Neural cell (in vitro differentiated cells): ENCODE measurements at regions not wholly inside any gene's neighbourhood (a gene's known extent, or its start where the extent isn't known, plus 50 kb on each side); places are given as distances from the start of the nearest gene placed in this dataset.

Experiments
- H2AFZ ChIP-seq: fragments of 200-600, 300-800 bp; sonication (generic), shearing (Covaris generic); 2 replicates; pipeline ENCODE4 v1.6.0; 2014; ENCODE audit warnings: low read depth, mild to moderate bottlenecking, antibody characterized with exemption, low read length, moderate library complexity
- H3F3A ChIP-seq: fragments of 200-600 bp; shearing (Covaris generic); 2 replicates; pipeline ENCODE4 v1.6.1; 2016; ENCODE audit warnings: mild to moderate bottlenecking, moderate library complexity, mixed read lengths, antibody characterized with exemption, low read length; ENCODE audit not compliant: insufficient read depth, poor library complexity, severe bottlenecking
- H3K27ac ChIP-seq: fragments of 200-600, 300-800 bp; sonication (generic), shearing (Covaris generic); 2 replicates; pipeline ENCODE4 v1.5.1; 2014; ENCODE audit warnings: mild to moderate bottlenecking, low read length, moderate library complexity
- H3K27me3 ChIP-seq: fragments of 300-800, 200-600 bp; sonication (generic), shearing (Covaris generic); 2 replicates; pipeline ENCODE4 v1.6.0; 2014; ENCODE audit warnings: mild to moderate bottlenecking, low read depth, low read length, moderate library complexity; ENCODE audit not compliant: insufficient read depth
- H3K36me3 ChIP-seq: fragments of 300-800, 200-600 bp; sonication (generic), shearing (Covaris generic); 2 replicates; pipeline ENCODE4 v1.5.1; 2014; ENCODE audit warnings: mild to moderate bottlenecking, antibody characterized with exemption, low read length, moderate library complexity; ENCODE audit not compliant: insufficient read depth
- H3K4me2 ChIP-seq: fragments of 300-800, 200-600 bp; sonication (generic), shearing (Covaris generic); 2 replicates; pipeline ENCODE4 v1.6.0; 2014; ENCODE audit warnings: mild to moderate bottlenecking, low read length
- H3K4me3 ChIP-seq: fragments of 300-800, 200-600 bp; sonication (generic), shearing (Covaris generic); 2 replicates; pipeline ENCODE4 v1.5.1; 2014; ENCODE audit warnings: mild to moderate bottlenecking, low read length, moderate library complexity
- H3K79me2 ChIP-seq: fragments of 200-600 bp; shearing (Covaris generic); replicated peaks from 2 replicates; pipeline ENCODE4 v1.6.0; 2014; ENCODE audit warnings: mild to moderate bottlenecking, low read length, moderate library complexity; ENCODE audit not compliant: insufficient read depth
- H3K9ac ChIP-seq: fragments of 300-800, 200-600 bp; sonication (generic), shearing (Covaris generic); 2 replicates; pipeline ENCODE4 v1.6.1; 2016; ENCODE audit warnings: mild to moderate bottlenecking, low read length, mixed read lengths
- H3K9me2 ChIP-seq: fragments of 200-600 bp; shearing (Covaris generic); 2 replicates; pipeline ENCODE4 v1.6.1; 2016; ENCODE audit warnings: mild to moderate bottlenecking, low read length, mixed read lengths; ENCODE audit not compliant: insufficient read depth
- H3K9me3 ChIP-seq: fragments of 200-600, 300-800 bp; sonication (generic), shearing (Covaris generic); 2 replicates; pipeline ENCODE4 v1.6.1; 2016; ENCODE audit warnings: mild to moderate bottlenecking, mixed run types, low read length, moderate library complexity, mixed read lengths
- H4K20me1 ChIP-seq: fragments of 200-600 bp; shearing (Covaris generic); 2 replicates; pipeline ENCODE4 v1.6.1; 2016; ENCODE audit warnings: mild to moderate bottlenecking, mixed run types; ENCODE audit not compliant: insufficient read depth
- CTCF ChIP-seq: fragments of 450-650 bp; IDR thresholded peaks from 2 replicates; pipeline ENCODE4 v1.5.1; 2014; ENCODE audit warnings: antibody characterized with exemption, mild to moderate bottlenecking, moderate library complexity; ENCODE audit not compliant: poor library complexity, severe bottlenecking
- EP300 ChIP-seq: fragments of 450-650 bp; conservative IDR thresholded peaks from 2 replicates; pipeline ENCODE4 v1.6.1; 2014; ENCODE audit warnings: antibody characterized with exemption, mild to moderate bottlenecking, moderate library complexity; ENCODE audit not compliant: poor library complexity, severe bottlenecking
- EZH2 ChIP-seq: fragments of 200-600, 300-800 bp; shearing (Covaris generic), sonication (generic); IDR thresholded peaks from 2 replicates; pipeline ENCODE4 v1.6.1; 2014; ENCODE audit warnings: antibody characterized with exemption, low read length, borderline replicate concordance, mild to moderate bottlenecking; ENCODE audit not compliant: insufficient read depth, poor library complexity, severe bottlenecking
- MXI1 ChIP-seq: fragments of 450-650 bp; conservative IDR thresholded peaks from 2 replicates; pipeline ENCODE4 v1.6.1; 2014; ENCODE audit warnings: antibody characterized with exemption, mild to moderate bottlenecking; ENCODE audit not compliant: poor library complexity, severe bottlenecking
- POLR2AphosphoS5 ChIP-seq: IDR thresholded peaks from 2 replicates; pipeline ENCODE4 v1.6.1; 2012
- RAD21 ChIP-seq: fragments of 450-650 bp; conservative IDR thresholded peaks from 2 replicates; pipeline ENCODE4 v1.6.1; 2014; ENCODE audit warnings: antibody characterized with exemption, mild to moderate bottlenecking, moderate library complexity
- REST ChIP-seq: IDR thresholded peaks from 2 replicates; pipeline ENCODE4 v1.6.1; 2012; ENCODE audit warnings: borderline replicate concordance
- SMC3 ChIP-seq: fragments of 450-650 bp; conservative IDR thresholded peaks from 2 replicates; pipeline ENCODE4 v1.6.1; 2014; ENCODE audit warnings: antibody characterized with exemption, mild to moderate bottlenecking, moderate library complexity; ENCODE audit not compliant: poor library complexity
- TAF1 ChIP-seq: IDR thresholded peaks from 2 replicates; pipeline ENCODE4 v1.6.1; 2012; ENCODE audit warnings: low read depth

- no peaks in the 10 kb centered on the region for H3K9me3 ChIP-seq
- H3K9me2 ChIP-seq = no peaks in the 10 kb centered on the region
- no peak overlapping the region for H3K4me2 ChIP-seq
- H3K27me3 ChIP-seq = no peaks in the 10 kb centered on the region
- no peak overlapping the region for H3K9ac ChIP-seq
- H3K79me2 ChIP-seq = no peaks in the 10 kb centered on the region
- no peak overlapping the region for H3K27ac ChIP-seq
- no peaks in the 10 kb centered on the region for H3K36me3 ChIP-seq
- no peak for TF ChIP-seq REST
- TF ChIP-seq TAF1 = no peak
- no peak for TF ChIP-seq EP300
- no peak for TF ChIP-seq RAD21
- no peak for TF ChIP-seq MXI1
- TF ChIP-seq SMC3 = no peak
- TF ChIP-seq EZH2 = no peak
- H3K4me3 ChIP-seq = no peak overlapping the region
- H2AFZ ChIP-seq = no peak overlapping the region
- no peaks in the 10 kb centered on the region for H4K20me1 ChIP-seq
- no peaks in the 10 kb centered on the region for H3F3A ChIP-seq
Measured at GRCh38 chrX:124215786-124216185, 116.7 kb upstream of the TEX13D start.

- H3K9me2 ChIP-seq = no peaks in the 10 kb centered on the region
- H2AFZ ChIP-seq = no peak overlapping the region
- no peaks in the 10 kb centered on the region for H3K9me3 ChIP-seq
- no peaks in the 10 kb centered on the region for H4K20me1 ChIP-seq
- no peak overlapping the region for H3K4me3 ChIP-seq
- TF ChIP-seq EZH2 = no peak
- TF ChIP-seq RAD21 = no peak
- TF ChIP-seq SMC3 = no peak
- no peak for TF ChIP-seq EP300
- no peak for TF ChIP-seq MXI1
- no peak for TF ChIP-seq TAF1
- TF ChIP-seq REST = no peak
- TF ChIP-seq CTCF = no peak
- no peak for TF ChIP-seq POLR2AphosphoS5
- no peak overlapping the region for H3K27ac ChIP-seq
- H3F3A ChIP-seq = no peaks in the 10 kb centered on the region
- no peak overlapping the region for H3K9ac ChIP-seq
- H3K36me3 ChIP-seq = no peaks in the 10 kb centered on the region
- H3K27me3 ChIP-seq = no peaks in the 10 kb centered on the region
- no peak overlapping the region for H3K4me2 ChIP-seq
- H3K79me2 ChIP-seq = no peaks in the 10 kb centered on the region
Measured at GRCh38 chrX:124216396-124217115, 115.9 kb upstream of the TEX13D start.
